ENCODE measurements at regions not wholly inside any gene's neighbourhood (a gene's known extent, or its start where the extent isn't known, plus 50 kb on each side); places are given as distances from the start of the nearest gene placed in this dataset.
"Not testable (repeated sequence)": the region's sequence is repeated elsewhere in the genome, so short reads cannot be mapped to it uniquely, and the experiment has no call there.

- TF ChIP-seq, protein P1, sequence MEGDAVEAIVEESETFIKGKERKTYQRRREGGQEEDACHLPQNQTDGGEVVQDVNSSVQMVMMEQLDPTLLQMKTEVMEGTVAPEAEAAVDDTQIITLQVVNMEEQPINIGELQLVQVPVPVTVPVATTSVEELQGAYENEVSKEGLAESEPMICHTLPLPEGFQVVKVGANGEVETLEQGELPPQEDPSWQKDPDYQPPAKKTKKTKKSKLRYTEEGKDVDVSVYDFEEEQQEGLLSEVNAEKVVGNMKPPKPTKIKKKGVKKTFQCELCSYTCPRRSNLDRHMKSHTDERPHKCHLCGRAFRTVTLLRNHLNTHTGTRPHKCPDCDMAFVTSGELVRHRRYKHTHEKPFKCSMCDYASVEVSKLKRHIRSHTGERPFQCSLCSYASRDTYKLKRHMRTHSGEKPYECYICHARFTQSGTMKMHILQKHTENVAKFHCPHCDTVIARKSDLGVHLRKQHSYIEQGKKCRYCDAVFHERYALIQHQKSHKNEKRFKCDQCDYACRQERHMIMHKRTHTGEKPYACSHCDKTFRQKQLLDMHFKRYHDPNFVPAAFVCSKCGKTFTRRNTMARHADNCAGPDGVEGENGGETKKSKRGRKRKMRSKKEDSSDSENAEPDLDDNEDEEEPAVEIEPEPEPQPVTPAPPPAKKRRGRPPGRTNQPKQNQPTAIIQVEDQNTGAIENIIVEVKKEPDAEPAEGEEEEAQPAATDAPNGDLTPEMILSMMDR (IDR thresholded peaks at IDR 0.05; ENCODE audit: control insufficient read depth, extremely low read depth, insufficient read depth): no peak
Measured at GRCh38 chr12:33734871-33735270, 287.4 kb upstream of the ALG10 start.

GRCh38 chr12:33752854-33753253, 269.4 kb upstream of the ALG10 start:
- no peak overlapping the region for H3K4me3 ChIP-seq (ENCODE audit: low read depth, low read length)
- TF ChIP-seq, protein P1 (IDR thresholded peaks at IDR 0.05; ENCODE audit: control insufficient read depth, extremely low read depth, insufficient read depth): no peak
- no peak for DNase-seq (ENCODE audit: low read depth)

More at GRCh38 chr12:33734871-33735270, 287.4 kb upstream of the ALG10 start:
- DNase-seq (ENCODE audit: low read depth): peak; percentile 17
- H3K4me3 ChIP-seq (ENCODE audit: low read depth, low read length): no peak overlapping the region

DNA sequence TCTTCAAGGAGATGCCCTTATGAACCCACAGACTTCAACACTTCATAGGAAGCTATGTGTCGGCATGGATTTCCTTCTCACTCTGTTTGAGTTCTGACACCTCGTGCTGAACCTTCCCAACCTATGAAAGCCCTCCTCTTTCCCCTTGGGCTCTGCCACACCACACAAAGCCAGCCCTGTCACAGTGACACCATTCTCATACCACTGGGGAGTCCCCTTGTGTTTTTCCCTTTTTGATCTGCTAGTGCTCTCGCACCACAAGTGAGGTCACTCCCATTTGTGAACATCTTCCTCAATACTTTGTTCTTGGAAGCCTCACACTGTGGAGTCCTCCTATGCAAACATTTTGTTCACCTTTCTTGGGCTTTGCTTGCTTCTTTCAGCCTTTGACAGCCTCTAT, 264.6 kb upstream of the ALG10 start:
- DNase-seq (ENCODE audit: low read depth): no peak
- no peak overlapping the region for H3K4me3 ChIP-seq (ENCODE audit: low read depth, low read length)
- TF ChIP-seq, protein P1 (IDR thresholded peaks at IDR 0.05; ENCODE audit: control insufficient read depth, extremely low read depth, insufficient read depth): no peak

- no peak overlapping the region for H3K4me3 ChIP-seq (ENCODE audit: low read depth, low read length)
- TF ChIP-seq, protein P1 (IDR thresholded peaks at IDR 0.05; ENCODE audit: control insufficient read depth, extremely low read depth, insufficient read depth): no peak
- no peak for DNase-seq (ENCODE audit: low read depth)
Measured at GRCh38 chr12:33759279-33759678, 263.0 kb upstream of the ALG10 start.

DNA sequence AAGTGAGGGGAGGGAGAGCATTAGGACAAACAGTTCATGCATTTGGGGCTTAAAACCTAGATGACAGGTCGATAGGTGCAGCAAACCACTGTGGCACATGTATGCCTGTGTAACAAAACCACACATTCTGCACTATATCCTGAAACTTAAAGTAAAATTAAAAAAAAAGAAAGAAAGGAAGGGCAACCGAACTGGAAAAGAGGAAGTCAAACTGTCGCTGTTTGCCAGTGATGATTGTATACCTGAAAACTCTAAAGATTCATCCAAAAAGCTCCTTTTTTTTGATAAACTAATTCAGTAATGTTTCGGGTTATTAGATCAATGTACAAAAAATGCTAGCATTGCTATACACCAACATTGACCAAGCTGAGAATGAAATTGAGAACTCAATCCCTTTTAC, 259.0 kb upstream of the ALG10 start:
- no peak for DNase-seq (ENCODE audit: low read depth)
- TF ChIP-seq, protein P1 (IDR thresholded peaks at IDR 0.05; ENCODE audit: control insufficient read depth, extremely low read depth, insufficient read depth): no peak

GRCh38 chr12:33770652-33771051, 251.6 kb upstream of the ALG10 start:
- no peak overlapping the region for H3K4me3 ChIP-seq (ENCODE audit: low read depth, low read length)
- TF ChIP-seq, protein P1 (IDR thresholded peaks at IDR 0.05; ENCODE audit: control insufficient read depth, extremely low read depth, insufficient read depth): no peak
- DNase-seq (ENCODE audit: low read depth): no peak

More for the DNA sequence above, 259.0 kb upstream of the ALG10 start:
- no peak overlapping the region for H3K4me3 ChIP-seq (ENCODE audit: low read depth, low read length)

- no peak for DNase-seq (ENCODE audit: low read depth)
- TF ChIP-seq, protein P1 (IDR thresholded peaks at IDR 0.05; ENCODE audit: control insufficient read depth, extremely low read depth, insufficient read depth): no peak
Measured at GRCh38 chr12:33771889-33772288, 250.4 kb upstream of the ALG10 start.

DNA sequence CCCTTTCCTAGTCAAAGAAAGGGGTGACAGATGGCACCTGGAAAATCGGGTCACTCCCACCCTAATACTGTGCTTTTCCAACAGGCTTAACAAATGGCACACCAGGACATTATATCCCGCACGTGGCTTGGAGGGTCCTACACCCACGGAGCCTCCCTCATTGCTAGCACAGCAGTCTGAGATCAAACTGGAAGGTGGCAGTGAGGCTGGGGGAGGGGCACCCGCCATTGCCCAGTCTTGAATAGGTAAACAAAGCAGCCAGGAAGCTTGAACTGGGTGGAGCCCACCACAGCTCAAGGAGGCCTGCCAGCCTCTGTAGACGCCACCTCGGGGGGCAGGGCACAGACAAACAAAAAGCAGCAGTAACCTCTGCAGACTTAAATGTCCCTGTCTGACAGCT, 249.2 kb upstream of the ALG10 start:
- not testable (repeated sequence) for H3K4me3 ChIP-seq (ENCODE audit: low read depth, low read length); DNase-seq (ENCODE audit: low read depth)

More at GRCh38 chr12:33771889-33772288, 250.4 kb upstream of the ALG10 start:
- H3K4me3 ChIP-seq (ENCODE audit: low read depth, low read length): no peak overlapping the region

Data from LNCaP clone FGC (cell line).